GM19025 (cell line): ENCODE measurements at regions not wholly inside any gene's neighbourhood (a gene's known extent, or its start where the extent isn't known, plus 50 kb on each side); places are given as distances from the start of the nearest gene placed in this dataset.
"Not testable (repeated sequence)": the region's sequence is repeated elsewhere in the genome, so short reads cannot be mapped to it uniquely, and the experiment has no call there.

ENCODE experiments used
- ATAC-seq: cut with Tn5 transposase; IDR thresholded peaks from one replicate; pipeline ENCODE4 v1.9.1; 2021; ENCODE audit warnings: mild to moderate bottlenecking, low read depth, moderate library complexity; ENCODE audit not compliant: unreplicated experiment

GRCh38 chr5:135185481-135186065, 151.5 kb upstream of the PITX1 start:
- ATAC-seq, result no peak

- no peak for ATAC-seq
Measured at GRCh38 chr5:135184646-135185045, 150.6 kb upstream of the PITX1 start.

GRCh38 chr5:135183464-135183863, 149.4 kb upstream of the PITX1 start:
- ATAC-seq, result no peak

GRCh38 chr5:135182675-135183074, 148.6 kb upstream of the PITX1 start:
- ATAC-seq, result no peak

- ATAC-seq, result no peak
Measured at GRCh38 chr5:135181653-135182052, 147.6 kb upstream of the PITX1 start.

DNA sequence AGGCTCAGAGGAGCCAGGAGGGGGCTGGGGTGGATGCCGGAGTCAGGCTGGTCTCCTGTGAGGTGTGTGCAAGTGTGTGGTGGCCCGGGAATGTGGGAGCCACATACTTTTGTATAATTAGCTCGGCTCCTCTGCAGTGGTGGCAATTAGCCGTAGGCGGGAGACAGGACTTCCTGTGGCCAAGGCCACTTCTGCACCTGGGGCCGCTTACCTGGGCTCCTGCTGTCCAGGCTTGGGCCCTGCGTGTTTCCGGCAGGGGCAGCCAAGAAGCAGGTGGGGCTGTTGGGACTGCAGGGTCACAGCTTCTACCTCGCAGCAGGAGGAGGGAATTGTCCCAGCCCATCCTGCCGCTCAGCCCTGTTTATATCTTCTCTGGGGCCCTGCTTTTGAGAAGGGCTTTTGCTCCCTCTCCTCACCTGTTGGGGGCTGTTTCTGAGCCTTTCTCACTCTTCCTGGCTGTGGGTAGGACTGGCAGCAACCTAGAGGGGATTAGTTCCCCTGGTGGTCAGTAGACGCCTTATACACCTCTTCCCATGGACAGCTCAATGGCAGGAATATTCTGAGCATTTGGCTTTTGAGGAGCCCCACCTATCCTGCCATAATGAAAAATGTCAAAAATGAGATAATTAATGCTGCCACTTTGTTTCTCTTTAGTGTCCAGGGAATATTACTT, 145.4 kb upstream of the PITX1 start:
- ATAC-seq, result no peak

- ATAC-seq, result no peak
Measured at GRCh38 chr5:135178476-135179155, 144.6 kb upstream of the PITX1 start.

DNA sequence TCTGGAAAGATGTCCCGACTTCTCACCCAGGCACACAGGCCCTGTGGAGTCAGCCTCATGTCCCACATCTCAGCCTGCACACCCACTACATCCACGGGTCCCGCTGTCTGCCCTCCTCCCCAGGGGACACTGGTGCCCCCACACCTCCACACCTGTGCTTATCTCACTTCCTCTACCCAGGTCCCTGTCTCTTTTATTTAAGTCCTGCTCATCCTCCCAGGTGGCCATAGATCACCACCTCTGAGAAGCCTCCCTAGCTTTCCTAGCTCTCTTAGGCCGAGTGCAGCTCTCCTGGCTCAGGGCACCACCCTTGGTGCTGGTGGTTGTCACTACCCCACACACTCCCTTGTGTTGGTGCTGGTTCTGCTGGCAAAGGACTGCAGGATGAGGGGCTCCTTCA, 143.6 kb upstream of the PITX1 start:
- ATAC-seq, result no peak

- no peak for ATAC-seq
Measured at GRCh38 chr5:135176991-135177390, 143.0 kb upstream of the PITX1 start.

DNA sequence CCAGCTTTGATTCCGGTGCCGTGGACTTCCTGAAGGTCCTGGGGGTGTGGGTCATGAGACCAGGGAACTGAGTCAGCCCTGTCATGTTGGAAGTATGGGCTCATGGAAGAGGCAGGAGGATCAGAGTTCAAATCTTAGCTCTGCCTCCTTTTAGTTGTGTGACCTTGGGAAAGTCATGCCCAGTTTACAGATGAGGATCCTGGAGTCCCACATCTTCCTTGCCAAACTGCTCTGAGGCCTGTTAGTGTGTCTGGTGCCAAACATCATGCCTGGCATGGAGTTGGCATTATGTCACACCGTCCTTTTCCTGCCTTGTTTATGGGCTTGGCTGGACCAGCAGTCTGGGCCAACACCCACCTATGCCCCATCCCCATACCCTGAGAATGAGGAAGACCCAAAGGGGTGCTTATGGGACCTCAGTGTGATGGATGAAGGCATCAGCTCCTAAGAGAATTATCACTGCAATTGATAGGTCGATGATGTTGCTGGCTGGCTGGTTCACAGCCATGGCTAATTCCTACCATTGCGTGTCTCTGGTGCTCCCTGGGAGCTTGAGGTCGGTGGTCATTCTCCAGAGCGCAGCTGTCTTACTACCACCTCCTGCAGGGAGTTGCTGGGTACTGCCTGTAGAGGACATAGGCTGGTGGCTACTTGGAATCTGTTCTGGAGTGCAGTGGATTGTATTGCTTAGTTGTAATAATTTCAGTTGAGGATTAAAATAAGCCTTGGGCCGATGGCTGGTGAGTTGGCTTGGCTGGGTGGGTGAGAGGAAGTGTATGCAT, 140.5 kb upstream of the PITX1 start:
- no peak for ATAC-seq

DNA sequence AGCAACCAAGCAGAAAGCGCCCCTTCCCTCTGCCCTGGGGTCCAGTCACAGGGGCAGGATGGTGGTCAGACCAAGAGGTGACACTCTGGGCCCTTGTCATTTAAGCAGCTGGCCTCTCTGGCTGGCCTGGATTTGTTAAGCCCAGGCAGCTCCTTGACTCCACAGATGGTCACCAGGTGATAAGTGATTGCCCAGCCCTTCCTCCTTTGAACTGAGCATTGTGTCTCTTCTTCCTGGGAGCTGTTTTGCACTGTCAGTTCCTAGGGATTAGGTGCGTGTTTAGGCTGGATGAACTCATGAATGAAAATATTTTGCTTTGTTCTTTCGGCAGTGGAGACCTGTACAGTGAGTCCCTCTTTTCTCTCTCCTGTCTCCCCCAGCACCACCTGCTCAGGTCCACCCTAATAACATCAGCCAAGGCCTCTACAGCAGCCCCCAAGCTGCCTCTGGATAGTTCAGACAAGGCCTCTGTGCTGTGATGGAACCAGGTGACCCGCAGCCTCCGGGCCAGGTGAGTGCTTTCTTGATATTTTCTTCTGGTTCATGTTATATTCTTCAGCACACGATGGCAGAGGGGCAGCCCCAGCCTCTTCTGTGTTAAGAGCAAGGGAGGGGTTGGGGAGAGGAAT, 139.7 kb upstream of the PITX1 start:
- no peak for ATAC-seq

DNA sequence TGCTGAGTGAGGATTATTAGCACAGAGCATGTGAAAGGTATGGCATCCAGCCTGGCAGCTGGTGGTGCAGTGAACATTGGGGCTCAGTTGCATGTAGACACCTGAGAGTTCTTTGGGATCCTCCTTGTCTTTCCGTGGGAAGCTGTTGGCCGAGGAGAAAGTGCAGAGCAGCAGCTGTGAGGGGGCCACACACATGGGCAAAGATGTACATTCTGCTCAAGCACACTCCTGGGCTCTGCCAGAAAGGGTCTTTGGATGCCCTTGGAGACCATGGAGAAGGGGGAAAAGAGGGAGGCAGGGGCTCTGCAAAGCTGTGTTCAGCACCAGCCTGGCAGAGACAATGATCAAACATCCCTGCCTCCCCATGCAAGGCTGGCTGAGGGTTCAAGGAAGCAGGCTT, 138.7 kb upstream of the PITX1 start:
- no peak for ATAC-seq

GRCh38 chr5:135171336-135171735, 137.3 kb upstream of the PITX1 start:
- no peak for ATAC-seq

DNA sequence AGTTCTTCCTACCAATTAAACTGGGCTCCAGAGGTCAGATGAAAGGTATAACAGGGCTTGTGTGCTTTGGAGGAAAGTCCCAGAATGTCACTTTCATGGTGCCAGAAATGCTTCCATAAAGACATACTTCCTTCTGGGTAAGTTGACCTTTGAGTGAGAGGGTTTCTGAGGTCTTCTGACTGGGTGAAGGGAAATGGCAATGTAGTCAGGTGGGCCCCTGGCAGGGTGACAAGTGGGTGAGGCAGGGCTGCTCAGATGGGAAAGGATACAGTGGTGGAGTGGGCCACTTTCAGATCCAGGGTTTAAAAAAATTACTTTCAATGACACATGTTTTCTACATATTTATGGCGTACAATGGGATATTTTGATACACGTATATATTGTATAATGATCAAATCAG, 136.5 kb upstream of the PITX1 start:
- no peak for ATAC-seq

DNA sequence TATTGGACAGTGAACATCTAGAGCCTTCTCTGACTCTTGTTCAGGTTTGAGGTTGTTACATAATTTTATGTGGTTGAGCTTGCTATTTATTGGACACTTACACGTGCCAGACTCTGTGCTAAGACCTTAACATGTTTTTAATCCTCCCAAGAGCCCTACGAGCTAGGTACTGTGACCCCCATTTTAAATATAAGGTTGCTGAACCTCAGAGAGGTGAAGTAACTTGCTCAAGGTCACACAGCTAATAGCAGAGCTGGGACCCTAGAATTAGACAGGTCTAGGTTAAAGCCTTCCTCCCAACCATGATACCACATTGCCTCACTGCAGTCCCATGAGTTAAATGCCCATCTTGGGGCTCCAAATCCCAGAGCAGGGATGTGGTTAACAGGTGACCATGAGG, 135.7 kb upstream of the PITX1 start:
- ATAC-seq, result no peak

DNA sequence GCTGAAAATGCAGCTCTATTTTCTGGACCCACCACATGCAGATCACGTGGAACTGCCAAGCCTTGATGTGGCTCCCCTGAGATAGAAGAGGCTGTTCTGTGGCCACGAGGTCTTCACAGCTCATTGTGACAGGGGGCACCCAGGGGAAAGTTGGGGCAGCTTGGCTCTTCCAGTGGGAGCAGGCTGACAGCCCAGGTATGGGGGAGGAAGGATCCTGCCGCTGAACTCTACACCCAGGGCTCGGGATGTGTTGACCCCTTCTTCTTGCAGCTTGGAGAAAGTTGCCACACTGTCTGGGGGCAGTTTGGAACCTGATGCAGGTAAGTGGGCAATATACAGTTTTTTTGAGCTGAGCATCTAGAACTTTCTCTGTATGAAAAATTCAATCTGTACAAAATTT, 133.6 kb upstream of the PITX1 start:
- ATAC-seq, result no peak

DNA sequence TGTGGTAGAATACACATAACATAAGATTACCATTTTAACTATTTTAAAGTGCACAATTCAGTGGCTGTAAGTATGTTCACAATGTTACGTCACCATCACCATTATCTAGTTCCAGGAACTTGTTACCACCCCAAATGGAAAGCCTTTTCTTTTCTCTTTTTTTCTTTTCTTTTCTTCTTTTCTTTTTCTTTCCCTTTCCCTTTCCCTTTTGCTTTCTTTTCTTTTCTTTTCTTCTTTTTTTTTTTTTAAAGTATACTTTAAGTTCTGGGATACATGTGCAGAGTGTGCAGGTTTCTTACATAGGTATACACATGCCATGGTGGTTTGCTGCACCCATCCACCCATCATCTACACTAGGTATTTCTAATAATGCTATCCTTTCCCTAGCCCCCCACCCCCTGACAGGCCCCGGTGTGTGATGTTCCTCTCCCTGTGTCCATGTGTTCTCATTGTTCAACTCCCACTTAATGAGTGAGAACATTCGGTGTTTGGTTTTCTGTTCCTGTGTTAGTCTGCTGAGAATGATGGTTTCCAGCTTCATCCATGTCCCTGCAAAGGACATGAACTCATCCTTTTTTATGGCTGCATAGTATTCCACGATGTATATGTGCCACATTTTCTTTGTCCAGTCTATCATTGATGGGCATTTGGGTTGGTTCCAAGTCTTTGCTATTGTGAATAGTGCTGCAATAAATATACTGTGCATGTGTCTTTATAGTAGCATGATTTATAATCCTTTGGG, 131.0 kb upstream of the PITX1 start:
- not testable (repeated sequence) for ATAC-seq

DNA sequence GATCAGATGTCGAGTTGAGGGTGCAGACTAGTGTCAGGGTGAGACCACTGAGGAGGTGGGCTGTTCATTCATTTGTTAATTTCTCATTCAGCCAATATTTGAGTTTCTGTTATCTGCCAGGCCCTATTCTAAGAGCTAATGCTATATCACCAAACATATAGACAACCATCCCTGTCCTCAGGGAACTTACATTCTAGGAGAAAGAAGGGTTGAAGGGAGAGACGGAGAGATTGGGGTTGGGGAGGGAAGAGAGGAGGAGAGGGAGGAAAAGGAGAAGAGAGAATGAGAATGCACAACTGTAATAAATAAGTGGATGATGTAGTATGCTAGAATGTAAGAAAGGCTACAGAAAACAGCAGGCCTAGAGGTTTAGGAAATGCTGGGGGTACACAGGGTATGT, 129.9 kb upstream of the PITX1 start:
- no peak for ATAC-seq

DNA sequence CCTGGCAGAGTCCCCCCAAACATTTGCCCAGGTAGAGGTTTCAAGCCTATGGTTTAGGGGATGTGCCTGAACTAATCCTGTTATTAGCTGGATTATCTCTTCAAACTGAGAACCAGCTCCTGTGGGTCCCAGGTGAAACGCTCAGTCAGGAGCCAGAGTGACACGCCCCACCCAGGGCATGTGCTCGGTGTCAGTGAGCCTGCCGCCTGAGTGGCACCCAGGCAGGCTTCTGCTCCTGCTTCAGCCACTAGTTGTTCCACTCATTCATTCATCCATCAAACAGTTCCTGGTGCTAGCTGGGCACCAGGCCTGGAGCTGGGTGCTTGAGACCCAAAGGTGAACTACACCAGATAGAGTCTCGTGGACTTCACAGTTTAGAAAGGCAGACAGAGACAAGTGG, 129.4 kb upstream of the PITX1 start:
- ATAC-seq, result no peak

GRCh38 chr5:135162661-135163265, 128.7 kb upstream of the PITX1 start:
- no peak for ATAC-seq
